Trophoblast cell (in vitro differentiated cells and primary cell): ENCODE measurements at regions not wholly inside any gene's neighbourhood (a gene's known extent, or its start where the extent isn't known, plus 50 kb on each side); places are given as distances from the start of the nearest gene placed in this dataset.

Experiments
- DNase-seq, 2 donors: peaks; one replicate each; pipeline ENCODE4 v3.0.0-alpha.2; 2016
- H2AFZ ChIP-seq: 2 replicates; pipeline ENCODE4 v1.6.1; 2013; ENCODE audit warnings: low read length, moderate library complexity, mild to moderate bottlenecking; ENCODE audit not compliant: insufficient read depth, poor library complexity
- H2AK5ac ChIP-seq: 2 replicates; pipeline ENCODE4 v1.6.1; 2013; ENCODE audit warnings: mild to moderate bottlenecking, low read length
- H2BK120ac ChIP-seq: 2 replicates; pipeline ENCODE4 v1.6.1; 2013; ENCODE audit warnings: low read length, mild to moderate bottlenecking, moderate library complexity; ENCODE audit not compliant: insufficient read depth, poor library complexity
- H2BK12ac ChIP-seq: 2 replicates; pipeline ENCODE4 v1.6.1; 2013; ENCODE audit warnings: mild to moderate bottlenecking, low read length, moderate library complexity
- H2BK5ac ChIP-seq: 2 replicates; pipeline ENCODE4 v1.6.1; 2013; ENCODE audit warnings: low read length, low read depth, moderate library complexity, mild to moderate bottlenecking; ENCODE audit not compliant: poor library complexity
- H3K14ac ChIP-seq: 2 replicates; pipeline ENCODE4 v1.6.1; 2013; ENCODE audit warnings: mild to moderate bottlenecking, low read length
- H3K18ac ChIP-seq: 2 replicates; pipeline ENCODE4 v1.6.1; 2013; ENCODE audit warnings: mild to moderate bottlenecking, low read length
- H3K23ac ChIP-seq: 2 replicates; pipeline ENCODE4 v1.6.1; 2013; ENCODE audit warnings: low read length
- H3K27ac ChIP-seq: 2 replicates; pipeline ENCODE4 v1.5.1; 2013; ENCODE audit warnings: low read depth, mild to moderate bottlenecking, inconsistent platforms, low read length, moderate library complexity
- H3K27me3 ChIP-seq: 2 replicates; pipeline ENCODE4 v1.6.1; 2013; ENCODE audit warnings: inconsistent platforms, mild to moderate bottlenecking, low read length, moderate library complexity; ENCODE audit not compliant: insufficient read depth
- H3K36me3 ChIP-seq, 2 experiments: 1 replicate in 1 of 2; 2 replicates in 1 of 2; pipeline ENCODE4 v1.6.1; 2013; ENCODE audit warnings: low read length in 2 of 2, mild to moderate bottlenecking in 2 of 2, moderate library complexity in 1 of 2; ENCODE audit not compliant: insufficient read depth in 2 of 2, control insufficient read depth in 1 of 2
- H3K4ac ChIP-seq: 2 replicates; pipeline ENCODE4 v1.6.1; 2013; ENCODE audit warnings: low read depth, mild to moderate bottlenecking, low read length, moderate library complexity
- H3K4me1 ChIP-seq, 2 experiments: 1 replicate in 1 of 2; 2 replicates in 1 of 2; pipeline ENCODE4 v1.6.1; 2013; ENCODE audit warnings: low read length in 2 of 2, mild to moderate bottlenecking in 2 of 2, moderate library complexity in 1 of 2; ENCODE audit not compliant: insufficient read depth in 2 of 2, control insufficient read depth in 1 of 2
- H3K4me2 ChIP-seq: 2 replicates; pipeline ENCODE4 v1.6.1; 2013; ENCODE audit warnings: inconsistent platforms, mild to moderate bottlenecking, low read length, moderate library complexity
- H3K4me3 ChIP-seq: 2 replicates; pipeline ENCODE4 v1.5.1; 2013; ENCODE audit warnings: mild to moderate bottlenecking, low read depth, low read length, inconsistent platforms
- H3K79me1 ChIP-seq: one replicate; pipeline ENCODE4 v1.6.1; 2013; ENCODE audit warnings: low read length
- H3K79me2 ChIP-seq: 2 replicates; pipeline ENCODE4 v1.6.1; 2013; ENCODE audit warnings: low read length, mild to moderate bottlenecking; ENCODE audit not compliant: control insufficient read depth, insufficient read depth, poor library complexity
- H3K9ac ChIP-seq: 2 replicates; pipeline ENCODE4 v1.6.1; 2013; ENCODE audit warnings: mild to moderate bottlenecking, low read length
- H3K9me3 ChIP-seq: 2 replicates; pipeline ENCODE4 v1.6.1; 2013; ENCODE audit warnings: low read depth, mild to moderate bottlenecking, control low read depth, inconsistent platforms, low read length; ENCODE audit not compliant: insufficient read depth
- H4K12ac ChIP-seq: 2 replicates; pipeline ENCODE4 v1.6.1; 2013; ENCODE audit warnings: low read depth, mild to moderate bottlenecking, low read length, moderate library complexity
- H4K8ac ChIP-seq: 2 replicates; pipeline ENCODE4 v1.6.1; 2013; ENCODE audit warnings: low read depth, mild to moderate bottlenecking, low read length, moderate library complexity
- H4K91ac ChIP-seq: one replicate; pipeline ENCODE4 v1.6.1; 2013; ENCODE audit warnings: low read depth, mild to moderate bottlenecking, low read length, moderate library complexity
- WGBS: extraction: QIAGEN DNeasy Blood & Tissue Kit; methylation state at CpG from one replicate; pipeline ENCODE4 v1.1.7; 2013; ENCODE audit warnings: missing lambda C conversion rate; ENCODE audit not compliant: insufficient read length, insufficient coverage; ENCODE audit errors: extremely low coverage; 5-methylcytosine and 5-hydroxymethylcytosine counted together

GRCh38 chr4:186471441-186471840 is 83.9 kb downstream of the MTNR1A start:
- WGBS = no CpG with 5 or more reads among the region's 3 CpGs

GRCh38 chr4:186458050-186458449 is 97.3 kb downstream of the MTNR1A start:
- Histone ChIP-seq H3K18ac (no peak overlapping the region), H3K79me2 (no peaks in the 10 kb centered on the region), H4K8ac (no peak overlapping the region), H3K9me3 (peaks cover under 1% of the 10 kb centered on the region), H3K9ac (no peak overlapping the region), H2BK12ac (no peak overlapping the region), H3K79me1 (no peaks in the 10 kb centered on the region), H2BK5ac (no peak overlapping the region), H3K23ac (no peak overlapping the region), H2BK120ac (no peak overlapping the region), H4K91ac (no peak overlapping the region), H3K4me2 (no peak overlapping the region), H3K27me3 (no peaks in the 10 kb centered on the region), H3K27ac (no peak overlapping the region), H3K4me3 (no peak overlapping the region), H3K14ac (no peak overlapping the region), H3K36me3 (no peaks in the 10 kb centered on the region), H4K12ac (no peak overlapping the region), H3K4me1 (no peaks in the 10 kb centered on the region), H2AFZ (no peak overlapping the region), H2AK5ac (no peak overlapping the region), H3K4ac (no peak overlapping the region)
- WGBS = no CpG with 5 or more reads among the region's 5 CpGs
- no peak for DNase-seq

More at GRCh38 chr4:186471441-186471840, 83.9 kb downstream of the MTNR1A start:
- no peaks in the 10 kb centered on the region for H3K79me1 ChIP-seq
- no peak overlapping the region for H2AK5ac ChIP-seq
- no peaks in the 10 kb centered on the region for H3K36me3 ChIP-seq
- H2BK120ac ChIP-seq = no peak overlapping the region
- H3K4me2 ChIP-seq = no peak overlapping the region
- H3K23ac ChIP-seq = no peak overlapping the region
- H3K27ac ChIP-seq = no peak overlapping the region
- H3K4me3 ChIP-seq = no peak overlapping the region
- no peak overlapping the region for H3K4ac ChIP-seq
- no peaks in the 10 kb centered on the region for H3K27me3 ChIP-seq
- no peaks in the 10 kb centered on the region for H3K79me2 ChIP-seq
- no peak overlapping the region for H4K12ac ChIP-seq
- no peak overlapping the region for H4K91ac ChIP-seq
- H3K9ac ChIP-seq = no peak overlapping the region
- no peak overlapping the region for H2BK5ac ChIP-seq
- H3K18ac ChIP-seq = no peak overlapping the region
- H4K8ac ChIP-seq = no peak overlapping the region
- no peaks in the 10 kb centered on the region for H3K4me1 ChIP-seq
- no peaks in the 10 kb centered on the region for H3K9me3 ChIP-seq
- no peak overlapping the region for H2BK12ac ChIP-seq
- H2AFZ ChIP-seq = no peak overlapping the region
- no peak overlapping the region for H3K14ac ChIP-seq
- peak in 1 of 2 donors; percentile 12 for DNase-seq

GRCh38 chr4:186451982-186452381 is 103.4 kb downstream of the MTNR1A start:
- Histone ChIP-seq H3K9me3 (peaks cover 6% of the 10 kb centered on the region), H3K4me2 (no peak overlapping the region), H3K18ac (no peak overlapping the region), H4K91ac (no peak overlapping the region), H3K4ac (no peak overlapping the region), H3K27ac (no peak overlapping the region), H3K79me1 (no peaks in the 10 kb centered on the region), H4K8ac (no peak overlapping the region), H3K79me2 (no peaks in the 10 kb centered on the region), H3K23ac (no peak overlapping the region), H4K12ac (no peak overlapping the region), H3K14ac (no peak overlapping the region), H2AK5ac (no peak overlapping the region), H2BK5ac (no peak overlapping the region), H2BK12ac (no peak overlapping the region), H3K27me3 (no peaks in the 10 kb centered on the region), H3K9ac (no peak overlapping the region), H3K36me3 (no peaks in the 10 kb centered on the region), H3K4me1 (no peaks in the 10 kb centered on the region), H3K4me3 (no peak overlapping the region), H2AFZ (no peak overlapping the region), H2BK120ac (no peak overlapping the region)
- no CpG with 5 or more reads among the region's 2 CpGs for WGBS
- DNase-seq = no peak

- no peak overlapping the region for H2BK12ac ChIP-seq
- H3K9ac ChIP-seq = no peak overlapping the region
- DNase-seq = no peak
- no peak overlapping the region for H4K91ac ChIP-seq
- H2AFZ ChIP-seq = no peak overlapping the region
- no peak overlapping the region for H4K8ac ChIP-seq
- H3K23ac ChIP-seq = no peak overlapping the region
- H2BK5ac ChIP-seq = no peak overlapping the region
- H3K79me2 ChIP-seq = no peaks in the 10 kb centered on the region
- no peaks in the 10 kb centered on the region for H3K36me3 ChIP-seq
- H3K14ac ChIP-seq = no peak overlapping the region
- no peak overlapping the region for H3K4ac ChIP-seq
- H3K27me3 ChIP-seq = no peaks in the 10 kb centered on the region
- H2AK5ac ChIP-seq = no peak overlapping the region
- H3K27ac ChIP-seq = no peak overlapping the region
- no peaks in the 10 kb centered on the region for H3K4me1 ChIP-seq
- no peaks in the 10 kb centered on the region for H3K79me1 ChIP-seq
- H3K4me2 ChIP-seq = no peak overlapping the region
- H3K4me3 ChIP-seq = no peak overlapping the region
- no peak overlapping the region for H3K18ac ChIP-seq
- 100% methylated on average over 1 of the region's 8 CpGs for WGBS
- H3K9me3 ChIP-seq = peaks cover 6% of the 10 kb centered on the region
- H4K12ac ChIP-seq = no peak overlapping the region
- no peak overlapping the region for H2BK120ac ChIP-seq
Measured at GRCh38 chr4:186449954-186450353, 105.4 kb downstream of the MTNR1A start.
